DND-41 (cell line): ENCODE measurements at regions not wholly inside any gene's neighbourhood (a gene's known extent, or its start where the extent isn't known, plus 50 kb on each side); places are given as distances from the start of the nearest gene placed in this dataset.

Experiments
- ATAC-seq: fragments of 200-7000 bp; cut with Tn5 transposase; 3 replicates; pipeline ENCODE4 v1.9.1; 2021; ENCODE audit warnings: low read depth; ENCODE audit not compliant: insufficient read depth
- DNase-seq: peaks from one replicate; pipeline ENCODE4 v3.0.0-alpha.2; 2020
- H2AFZ ChIP-seq: 2 replicates; pipeline ENCODE4 v1.6.0; 2012; ENCODE audit warnings: low read depth, low read length
- H3K27ac ChIP-seq: 2 replicates; pipeline ENCODE4 v1.5.1; 2012; ENCODE audit warnings: low read length, inconsistent platforms
- H3K27me3 ChIP-seq: fragments of 200-600 bp; sonication (generic); 2 replicates; pipeline ENCODE4 v1.6.0; 2012; ENCODE audit warnings: low read length, mild to moderate bottlenecking, inconsistent platforms; ENCODE audit not compliant: insufficient read depth, poor library complexity
- H3K36me3 ChIP-seq: 2 replicates; pipeline ENCODE4 v1.5.1; 2012; ENCODE audit warnings: low read length, inconsistent platforms; ENCODE audit not compliant: insufficient read depth
- H3K4me1 ChIP-seq: 2 replicates; pipeline ENCODE4 v1.5.1; 2012; ENCODE audit warnings: mild to moderate bottlenecking, low read length; ENCODE audit not compliant: insufficient read depth
- H3K4me2 ChIP-seq: 2 replicates; pipeline ENCODE4 v1.6.0; 2012; ENCODE audit warnings: mild to moderate bottlenecking, moderate library complexity, low read length, inconsistent platforms; ENCODE audit not compliant: insufficient read depth
- H3K4me3 ChIP-seq, 2 experiments: fragments of 200-600 bp in 1 of 2; shearing (Covaris generic) in 1 of 2; 2 replicates each; pipeline ENCODE4 v1.5.1; 2012 to 2016; ENCODE audit warnings: inconsistent platforms in 2 of 2, low read length in 2 of 2, mild to moderate bottlenecking in 2 of 2, low read depth in 1 of 2, moderate library complexity in 1 of 2
- H3K79me2 ChIP-seq: 2 replicates; pipeline ENCODE4 v1.6.0; 2012; ENCODE audit warnings: low read length, inconsistent platforms; ENCODE audit not compliant: insufficient read depth
- H3K9ac ChIP-seq: 2 replicates; pipeline ENCODE4 v1.6.0; 2012; ENCODE audit warnings: low read depth, mild to moderate bottlenecking, inconsistent platforms, low read length, moderate library complexity
- H3K9me3 ChIP-seq: 2 replicates; pipeline ENCODE4 v1.5.1; 2012; ENCODE audit warnings: low read length, moderate library complexity, mild to moderate bottlenecking, inconsistent platforms; ENCODE audit not compliant: insufficient read depth, severe bottlenecking
- H4K20me1 ChIP-seq: 2 replicates; pipeline ENCODE4 v1.6.0; 2012; ENCODE audit warnings: low read length; ENCODE audit not compliant: insufficient read depth
- EZH2 ChIP-seq: IDR thresholded peaks from 3 replicates; pipeline ENCODE4 v1.6.1; 2012; ENCODE audit warnings: borderline replicate concordance, low read depth, mild to moderate bottlenecking, moderate library complexity, low read length, inconsistent platforms; ENCODE audit not compliant: severe bottlenecking
- TF ChIP-seq, protein P1 (sequence below): IDR thresholded peaks from 2 replicates; pipeline ENCODE4 v1.5.1; 2012; ENCODE audit warnings: borderline replicate concordance, low read length, moderate library complexity, mild to moderate bottlenecking; ENCODE audit not compliant: poor library complexity, severe bottlenecking; ENCODE audit errors: extremely low read depth

GRCh38 chr4:18479825-18480224 lies 458.3 kb upstream of the LCORL start:
- H3K9me3 ChIP-seq: peaks cover 2% of the 10 kb centered on the region
- no peaks in the 10 kb centered on the region for H3K79me2 ChIP-seq
- no peaks in the 10 kb centered on the region for H3K4me1 ChIP-seq
- TF ChIP-seq EZH2: no peak
- TF ChIP-seq, protein P1, sequence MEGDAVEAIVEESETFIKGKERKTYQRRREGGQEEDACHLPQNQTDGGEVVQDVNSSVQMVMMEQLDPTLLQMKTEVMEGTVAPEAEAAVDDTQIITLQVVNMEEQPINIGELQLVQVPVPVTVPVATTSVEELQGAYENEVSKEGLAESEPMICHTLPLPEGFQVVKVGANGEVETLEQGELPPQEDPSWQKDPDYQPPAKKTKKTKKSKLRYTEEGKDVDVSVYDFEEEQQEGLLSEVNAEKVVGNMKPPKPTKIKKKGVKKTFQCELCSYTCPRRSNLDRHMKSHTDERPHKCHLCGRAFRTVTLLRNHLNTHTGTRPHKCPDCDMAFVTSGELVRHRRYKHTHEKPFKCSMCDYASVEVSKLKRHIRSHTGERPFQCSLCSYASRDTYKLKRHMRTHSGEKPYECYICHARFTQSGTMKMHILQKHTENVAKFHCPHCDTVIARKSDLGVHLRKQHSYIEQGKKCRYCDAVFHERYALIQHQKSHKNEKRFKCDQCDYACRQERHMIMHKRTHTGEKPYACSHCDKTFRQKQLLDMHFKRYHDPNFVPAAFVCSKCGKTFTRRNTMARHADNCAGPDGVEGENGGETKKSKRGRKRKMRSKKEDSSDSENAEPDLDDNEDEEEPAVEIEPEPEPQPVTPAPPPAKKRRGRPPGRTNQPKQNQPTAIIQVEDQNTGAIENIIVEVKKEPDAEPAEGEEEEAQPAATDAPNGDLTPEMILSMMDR: no peak
- no peak for DNase-seq
- ATAC-seq: no peak
- H2AFZ ChIP-seq: no peak overlapping the region
- no peak overlapping the region for H3K4me3 ChIP-seq
- H4K20me1 ChIP-seq: no peaks in the 10 kb centered on the region
- H3K4me2 ChIP-seq: no peak overlapping the region
- H3K27me3 ChIP-seq: no peaks in the 10 kb centered on the region
- no peaks in the 10 kb centered on the region for H3K36me3 ChIP-seq
- no peak overlapping the region for H3K9ac ChIP-seq
- no peak overlapping the region for H3K27ac ChIP-seq

GRCh38 chr4:18463987-18464559 lies 442.5 kb upstream of the LCORL start:
- no peak overlapping the region for H3K27ac ChIP-seq
- H3K4me1 ChIP-seq: no peaks in the 10 kb centered on the region
- no peaks in the 10 kb centered on the region for H3K79me2 ChIP-seq
- H2AFZ ChIP-seq: no peak overlapping the region
- ATAC-seq (no peak), DNase-seq (no peak)
- H3K4me2 ChIP-seq: no peak overlapping the region
- H4K20me1 ChIP-seq: no peaks in the 10 kb centered on the region
- no peak overlapping the region for H3K4me3 ChIP-seq
- no peaks in the 10 kb centered on the region for H3K27me3 ChIP-seq
- H3K36me3 ChIP-seq: no peaks in the 10 kb centered on the region
- TF ChIP-seq EZH2: no peak
- TF ChIP-seq, protein P1: no peak
- no peaks in the 10 kb centered on the region for H3K9me3 ChIP-seq
- no peak overlapping the region for H3K9ac ChIP-seq

- H3K4me3 ChIP-seq: no peak overlapping the region
- no peak overlapping the region for H3K9ac ChIP-seq
- ATAC-seq (no peak), DNase-seq (no peak)
- no peaks in the 10 kb centered on the region for H3K9me3 ChIP-seq
- H3K79me2 ChIP-seq: no peaks in the 10 kb centered on the region
- no peak overlapping the region for H2AFZ ChIP-seq
- H3K4me2 ChIP-seq: no peak overlapping the region
- H3K4me1 ChIP-seq: no peaks in the 10 kb centered on the region
- no peaks in the 10 kb centered on the region for H3K27me3 ChIP-seq
- TF ChIP-seq, protein P1: no peak
- no peak for TF ChIP-seq EZH2
- no peak overlapping the region for H3K27ac ChIP-seq
- H3K36me3 ChIP-seq: no peaks in the 10 kb centered on the region
- H4K20me1 ChIP-seq: no peaks in the 10 kb centered on the region
Observed at GRCh38 chr4:18458465-18458864, 436.9 kb upstream of the LCORL start.

GRCh38 chr4:18454349-18454748 lies 432.8 kb upstream of the LCORL start:
- Histone ChIP-seq H3K9ac (no peak overlapping the region), H3K27me3 (no peaks in the 10 kb centered on the region), H3K4me2 (no peak overlapping the region), H3K4me3 (no peak overlapping the region), H3K4me1 (no peaks in the 10 kb centered on the region), H3K79me2 (no peaks in the 10 kb centered on the region), H2AFZ (no peak overlapping the region), H4K20me1 (no peaks in the 10 kb centered on the region), H3K27ac (no peak overlapping the region), H3K36me3 (no peaks in the 10 kb centered on the region), H3K9me3 (no peaks in the 10 kb centered on the region)
- no peak for TF ChIP-seq EZH2
- TF ChIP-seq, protein P1: no peak
- ATAC-seq (no peak), DNase-seq (no peak)
